Suprapubic skin (tissue), 3 donors: ENCODE measurements at regions not wholly inside any gene's neighbourhood (a gene's known extent, or its start where the extent isn't known, plus 50 kb on each side); places are given as distances from the start of the nearest gene placed in this dataset.

Experiments used
- CTCF ChIP-seq, 2 donors: fragments of 200-600 bp in 1 of 2; fragments of 450-650 bp in 1 of 2; sonication (generic) in 1 of 2; IDR thresholded peaks; one replicate each; pipeline ENCODE4 v1.5.1; 2016 to 2019; ENCODE audit warnings: antibody characterized with exemption in 2 of 2, mild to moderate bottlenecking in 1 of 2, moderate library complexity in 1 of 2
- POLR2AphosphoS5 ChIP-seq, 3 donors: sonication (generic); formaldehyde crosslinking; IDR thresholded peaks; one replicate each; pipeline ENCODE4 v1.6.1; 2017; ENCODE audit warnings: antibody characterized with exemption in 3 of 3

GRCh38 chr17:65403626-65404025 lies 157.8 kb downstream of the AXIN2 start:
- TF ChIP-seq CTCF (IDR thresholded peaks at IDR 0.05) (no peak), POLR2AphosphoS5 (IDR thresholded peaks at IDR 0.05) (no peak)
